H9 (cell line): ENCODE measurements at regions not wholly inside any gene's neighbourhood (a gene's known extent, or its start where the extent isn't known, plus 50 kb on each side); places are given as distances from the start of the nearest gene placed in this dataset.
A peak's percentile ranks its signal among the peaks of the same experiment; 100 is the strongest.

Experiments used
- DNase-seq: peaks from one replicate; pipeline ENCODE4 v3.0.0-alpha.2; 2017
- H2AFZ ChIP-seq: one replicate; pipeline ENCODE4 v1.6.1; 2013; ENCODE audit warnings: mild to moderate bottlenecking, low read length, control low read depth, moderate library complexity
- H2AK5ac ChIP-seq: 2 replicates; pipeline ENCODE4 v1.6.1; 2013; ENCODE audit warnings: low read length, control low read depth, mixed read lengths; ENCODE audit not compliant: insufficient read length
- H2BK120ac ChIP-seq: one replicate; pipeline ENCODE4 v1.6.1; 2013; ENCODE audit warnings: low read depth, mild to moderate bottlenecking, low read length, control low read depth, inconsistent platforms; ENCODE audit not compliant: poor library complexity, severe bottlenecking
- H2BK12ac ChIP-seq: 2 replicates; pipeline ENCODE4 v1.6.1; 2013; ENCODE audit warnings: low read length, control low read depth, mixed read lengths, low read depth; ENCODE audit not compliant: insufficient read length
- H2BK15ac ChIP-seq: 2 replicates; pipeline ENCODE4 v1.6.1; 2013; ENCODE audit warnings: low read depth, low read length, control low read depth
- H2BK20ac ChIP-seq: one replicate; pipeline ENCODE4 v1.6.1; 2013; ENCODE audit warnings: low read depth, mild to moderate bottlenecking, low read length, control low read depth, inconsistent platforms; ENCODE audit not compliant: poor library complexity, severe bottlenecking
- H2BK5ac ChIP-seq: 2 replicates; pipeline ENCODE4 v1.6.1; 2013; ENCODE audit warnings: low read length, control low read depth, mixed read lengths; ENCODE audit not compliant: insufficient read length
- H3K14ac ChIP-seq: 2 replicates; pipeline ENCODE4 v1.6.1; 2013; ENCODE audit warnings: low read length, control low read depth; ENCODE audit not compliant: insufficient read depth
- H3K18ac ChIP-seq: 2 replicates; pipeline ENCODE4 v1.6.1; 2013; ENCODE audit warnings: low read depth, mild to moderate bottlenecking, mixed read lengths, low read length, control low read depth; ENCODE audit not compliant: insufficient read length
- H3K23ac ChIP-seq: 2 replicates; pipeline ENCODE4 v1.6.1; 2013; ENCODE audit warnings: low read length, control low read depth, mixed read lengths, low read depth; ENCODE audit not compliant: insufficient read length
- H3K23me2 ChIP-seq: 2 replicates; pipeline ENCODE4 v1.6.1; 2013; ENCODE audit warnings: low read depth, mild to moderate bottlenecking, mixed read lengths, low read length, control low read depth; ENCODE audit not compliant: insufficient read length, poor library complexity, severe bottlenecking
- H3K27ac ChIP-seq: 2 replicates; pipeline ENCODE4 v1.5.1; 2013; ENCODE audit warnings: low read length, control low read depth, mixed read lengths, low read depth; ENCODE audit not compliant: insufficient read length
- H3K27me3 ChIP-seq: 2 replicates; pipeline ENCODE4 v1.6.1; 2013; ENCODE audit warnings: low read length, control low read depth, inconsistent platforms; ENCODE audit not compliant: insufficient read depth
- H3K4ac ChIP-seq: 2 replicates; pipeline ENCODE4 v1.6.1; 2013; ENCODE audit warnings: low read depth, mild to moderate bottlenecking, control low read depth, inconsistent platforms, low read length, moderate library complexity
- H3K4me1 ChIP-seq: 2 replicates; pipeline ENCODE4 v1.6.1; 2013; ENCODE audit warnings: low read length, control low read depth, inconsistent platforms; ENCODE audit not compliant: insufficient read depth
- H3K4me2 ChIP-seq: 2 replicates; pipeline ENCODE4 v1.6.1; 2013; ENCODE audit warnings: low read length, control low read depth, mixed read lengths; ENCODE audit not compliant: insufficient read length, insufficient read depth
- H3K56ac ChIP-seq: 2 replicates; pipeline ENCODE4 v1.6.1; 2013; ENCODE audit warnings: low read depth, mild to moderate bottlenecking, mixed read lengths, low read length, control low read depth; ENCODE audit not compliant: insufficient read length
- H3K79me1 ChIP-seq: 2 replicates; pipeline ENCODE4 v1.6.1; 2013; ENCODE audit warnings: low read depth, mild to moderate bottlenecking, moderate library complexity, low read length, control low read depth, inconsistent platforms; ENCODE audit not compliant: insufficient read depth, poor library complexity, severe bottlenecking
- H3K79me2 ChIP-seq: 2 replicates; pipeline ENCODE4 v1.6.1; 2013; ENCODE audit warnings: low read length, control low read depth, inconsistent platforms; ENCODE audit not compliant: insufficient read depth
- H3K9ac ChIP-seq: 2 replicates; pipeline ENCODE4 v1.6.1; 2013; ENCODE audit warnings: low read length, control low read depth, mixed read lengths; ENCODE audit not compliant: insufficient read length; ENCODE audit errors: extremely low read depth
- H3K9me3 ChIP-seq: one replicate; pipeline ENCODE4 v1.6.1; 2013; ENCODE audit warnings: low read depth, low read length, inconsistent platforms; ENCODE audit not compliant: control insufficient read depth
- H3T11ph ChIP-seq: one replicate; pipeline ENCODE4 v1.6.1; 2013; ENCODE audit warnings: mild to moderate bottlenecking, low read length, control low read depth, inconsistent platforms
- H4K20me1 ChIP-seq: one replicate; pipeline ENCODE4 v1.6.1; 2013; ENCODE audit not compliant: control insufficient read depth, insufficient read length, insufficient read depth
- H4K5ac ChIP-seq: 2 replicates; pipeline ENCODE4 v1.6.1; 2013; ENCODE audit warnings: low read depth, mild to moderate bottlenecking, mixed read lengths, low read length, control low read depth; ENCODE audit not compliant: insufficient read length
- H4K8ac ChIP-seq: replicated peaks from 2 replicates; pipeline ENCODE4 v1.6.1; 2013; ENCODE audit warnings: low read length, control low read depth, mixed read lengths, low read depth; ENCODE audit not compliant: insufficient read length
- H4K91ac ChIP-seq: 2 replicates; pipeline ENCODE4 v1.6.1; 2013; ENCODE audit warnings: low read depth, mild to moderate bottlenecking, moderate library complexity, mixed read lengths, low read length, control low read depth; ENCODE audit not compliant: insufficient read length
- H3K27ac Mint-ChIP-seq, 3 experiments: 2 replicates in 2 of 3; 3 replicates in 1 of 3; pipeline ENCODE4 v1.8.0; 2020 to 2021; ENCODE audit warnings: mixed read lengths in 3 of 3, mild to moderate bottlenecking in 1 of 3, moderate library complexity in 1 of 3
- H3K27me3 Mint-ChIP-seq: 2 replicates; pipeline ENCODE4 v1.8.0; 2021; ENCODE audit warnings: low read depth, mild to moderate bottlenecking, moderate library complexity, mixed read lengths
- H3K36me3 Mint-ChIP-seq, 3 experiments: 2 replicates in 2 of 3; 3 replicates in 1 of 3; pipeline ENCODE4 v1.8.0; 2020 to 2021; ENCODE audit warnings: low read depth in 3 of 3, mixed read lengths in 3 of 3; ENCODE audit not compliant: insufficient read depth in 1 of 3
- H3K4me1 Mint-ChIP-seq, 2 experiments: 2 replicates each; pipeline ENCODE4 v1.8.0; 2020; ENCODE audit warnings: mixed read lengths in 2 of 2
- H3K4me3 Mint-ChIP-seq, 2 experiments: 2 replicates in 1 of 2; 3 replicates in 1 of 2; pipeline ENCODE4 v1.8.0; 2020 to 2021; ENCODE audit warnings: mild to moderate bottlenecking in 2 of 2, mixed read lengths in 2 of 2, moderate library complexity in 1 of 2
- H3K9me3 Mint-ChIP-seq, 2 experiments: 2 replicates in 1 of 2; 3 replicates in 1 of 2; pipeline ENCODE4 v1.8.0; 2020; ENCODE audit warnings: mild to moderate bottlenecking in 2 of 2, mixed read lengths in 2 of 2, moderate library complexity in 1 of 2
- WGBS: extraction: QIAGEN DNeasy Blood & Tissue Kit; methylation state at CpG from one replicate; pipeline ENCODE4 v1.1.7; 2013; ENCODE audit warnings: missing lambda C conversion rate, low lambda C conversion rate, mixed read lengths; ENCODE audit not compliant: insufficient read length; ENCODE audit errors: extremely low coverage; 5-methylcytosine and 5-hydroxymethylcytosine counted together
- TF ChIP-seq, protein P1 (sequence below): fragments of 200-600 bp; sonication (generic); conservative IDR thresholded peaks from 3 replicates; pipeline ENCODE4 v1.8.0; 2021; ENCODE audit warnings: antibody characterized with exemption, mild to moderate bottlenecking

DNA sequence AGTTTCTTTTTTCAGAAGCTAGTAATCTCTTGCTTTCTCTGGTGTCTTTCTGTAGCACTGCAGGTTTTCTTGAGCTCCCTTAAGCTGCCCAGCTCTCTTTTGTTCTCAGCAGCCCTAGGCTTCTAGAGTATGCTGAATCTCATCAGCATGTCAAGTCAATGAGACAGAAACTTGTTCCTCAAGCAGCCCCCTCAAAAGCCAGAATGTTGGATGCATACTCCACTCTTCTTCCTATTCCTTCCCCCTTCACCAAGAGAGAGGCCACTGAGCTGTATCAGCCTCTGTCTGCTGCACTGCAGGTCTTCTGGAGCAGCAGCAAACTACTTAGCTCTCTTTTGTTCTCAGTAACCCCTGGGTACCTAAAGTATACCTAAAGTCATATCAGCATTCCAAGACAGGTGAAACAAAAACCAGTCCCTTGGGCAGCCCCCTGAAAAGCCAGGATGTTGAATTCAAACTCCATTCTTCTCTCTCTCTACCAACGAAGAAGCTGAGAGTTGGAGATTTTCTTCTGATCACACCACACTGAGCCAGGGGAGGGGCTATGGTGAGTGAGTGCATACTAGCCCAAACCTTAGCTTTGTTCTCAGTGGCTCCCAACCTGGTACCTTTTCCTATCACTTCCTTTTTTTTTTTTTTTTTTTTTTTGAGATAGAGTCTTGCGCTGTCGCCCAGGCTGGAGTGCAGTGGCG, 73.3 kb upstream of the WAC start:
- no peaks in the 10 kb centered on the region for H3K79me2 ChIP-seq
- no peak overlapping the region for H2AK5ac ChIP-seq
- H3K4ac ChIP-seq: no peak overlapping the region
- peak; percentile 49 for DNase-seq
- H2BK20ac ChIP-seq: no peak overlapping the region
- Mint-ChIP-seq H3K27me3 (no peaks in the 10 kb centered on the region), H3K4me1 (peaks cover 27 to 41% of the 10 kb centered on the region in 2 experiments), H3K36me3 (peaks cover 0 to 4% (median 0%) of the 10 kb centered on the region in 3 experiments; a peak in 2 of 7 replicates), H3K4me3 (peak overlapping the region; percentile 6 to 41; a peak in 2 of 5 replicates), H3K9me3 (peaks cover 0 to 7% of the 10 kb centered on the region in 2 experiments; a peak in 4 of 5 replicates), H3K27ac (peak overlapping the region; percentile 93 to 98 (median 93))
- H3K79me1 ChIP-seq: no peaks in the 10 kb centered on the region
- H4K20me1 ChIP-seq: no peaks in the 10 kb centered on the region
- H4K8ac ChIP-seq: no peak overlapping the region
- H3K56ac ChIP-seq: no peak overlapping the region
- TF ChIP-seq, protein P1, sequence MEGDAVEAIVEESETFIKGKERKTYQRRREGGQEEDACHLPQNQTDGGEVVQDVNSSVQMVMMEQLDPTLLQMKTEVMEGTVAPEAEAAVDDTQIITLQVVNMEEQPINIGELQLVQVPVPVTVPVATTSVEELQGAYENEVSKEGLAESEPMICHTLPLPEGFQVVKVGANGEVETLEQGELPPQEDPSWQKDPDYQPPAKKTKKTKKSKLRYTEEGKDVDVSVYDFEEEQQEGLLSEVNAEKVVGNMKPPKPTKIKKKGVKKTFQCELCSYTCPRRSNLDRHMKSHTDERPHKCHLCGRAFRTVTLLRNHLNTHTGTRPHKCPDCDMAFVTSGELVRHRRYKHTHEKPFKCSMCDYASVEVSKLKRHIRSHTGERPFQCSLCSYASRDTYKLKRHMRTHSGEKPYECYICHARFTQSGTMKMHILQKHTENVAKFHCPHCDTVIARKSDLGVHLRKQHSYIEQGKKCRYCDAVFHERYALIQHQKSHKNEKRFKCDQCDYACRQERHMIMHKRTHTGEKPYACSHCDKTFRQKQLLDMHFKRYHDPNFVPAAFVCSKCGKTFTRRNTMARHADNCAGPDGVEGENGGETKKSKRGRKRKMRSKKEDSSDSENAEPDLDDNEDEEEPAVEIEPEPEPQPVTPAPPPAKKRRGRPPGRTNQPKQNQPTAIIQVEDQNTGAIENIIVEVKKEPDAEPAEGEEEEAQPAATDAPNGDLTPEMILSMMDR: no peak
- no peaks in the 10 kb centered on the region for H3K23me2 ChIP-seq
- H3K18ac ChIP-seq: no peak overlapping the region
- H4K91ac ChIP-seq: no peak overlapping the region
- no peak overlapping the region for H3T11ph ChIP-seq
- WGBS: no CpG with 5 or more reads among the region's 4 CpGs
- H2BK120ac ChIP-seq: no peak overlapping the region
- H3K4me2 ChIP-seq: peak overlapping the region; percentile 22
- H2BK12ac ChIP-seq: no peak overlapping the region
- H3K27ac ChIP-seq: no peak overlapping the region
- no peaks in the 10 kb centered on the region for H3K27me3 ChIP-seq
- H2BK5ac ChIP-seq: no peak overlapping the region
- no peak overlapping the region for H4K5ac ChIP-seq
- H3K14ac ChIP-seq: no peak overlapping the region
- H3K4me1 ChIP-seq: peaks cover 1% of the 10 kb centered on the region; the same call in 1 of the 2 replicates
- no peak overlapping the region for H2AFZ ChIP-seq
- H2BK15ac ChIP-seq: no peak overlapping the region
- H3K23ac ChIP-seq: no peak overlapping the region
- no peak overlapping the region for H3K9ac ChIP-seq
- no peaks in the 10 kb centered on the region for H3K9me3 ChIP-seq
